Body of pancreas (tissue), 4 donors: ENCODE measurements at regions not wholly inside any gene's neighbourhood (a gene's known extent, or its start where the extent isn't known, plus 50 kb on each side); places are given as distances from the start of the nearest gene placed in this dataset.

Experiments
- POLR2A ChIP-seq, 3 donors: fragments of 450-650 bp; IDR thresholded peaks; one replicate each; pipeline ENCODE4 v1.6.1; 2016; ENCODE audit warnings: antibody characterized with exemption in 3 of 3, mild to moderate bottlenecking in 2 of 3
- TF ChIP-seq, protein P1 (sequence below), 7 experiments: fragments of 450-650 bp in 4 of 7; fragments of 200-600 bp in 3 of 7; sonication (generic) in 3 of 7; IDR thresholded peaks; one replicate each; pipeline ENCODE4 v1.5.1; 2016 to 2019; ENCODE audit warnings: antibody characterized with exemption in 7 of 7

DNA sequence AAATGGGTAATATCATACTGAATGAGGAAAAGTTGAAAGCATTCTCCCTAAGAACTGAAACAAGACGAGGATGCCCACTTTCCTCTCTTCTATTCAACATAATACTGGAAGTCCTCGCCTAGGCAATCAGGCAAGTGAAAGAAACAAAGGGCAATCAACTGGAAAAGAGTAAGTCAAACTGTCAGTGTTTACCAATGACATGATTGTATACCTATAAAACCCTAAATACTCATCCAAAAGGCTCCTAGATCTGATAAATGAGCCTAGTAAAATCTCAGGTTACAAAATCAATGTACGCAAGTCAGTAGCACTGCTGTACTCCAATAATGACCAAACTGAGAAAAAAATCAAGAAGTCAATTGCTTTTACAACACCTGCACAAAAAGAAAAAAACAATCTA, 575.8 kb upstream of the PRMT6 start:
- TF ChIP-seq, protein P1, sequence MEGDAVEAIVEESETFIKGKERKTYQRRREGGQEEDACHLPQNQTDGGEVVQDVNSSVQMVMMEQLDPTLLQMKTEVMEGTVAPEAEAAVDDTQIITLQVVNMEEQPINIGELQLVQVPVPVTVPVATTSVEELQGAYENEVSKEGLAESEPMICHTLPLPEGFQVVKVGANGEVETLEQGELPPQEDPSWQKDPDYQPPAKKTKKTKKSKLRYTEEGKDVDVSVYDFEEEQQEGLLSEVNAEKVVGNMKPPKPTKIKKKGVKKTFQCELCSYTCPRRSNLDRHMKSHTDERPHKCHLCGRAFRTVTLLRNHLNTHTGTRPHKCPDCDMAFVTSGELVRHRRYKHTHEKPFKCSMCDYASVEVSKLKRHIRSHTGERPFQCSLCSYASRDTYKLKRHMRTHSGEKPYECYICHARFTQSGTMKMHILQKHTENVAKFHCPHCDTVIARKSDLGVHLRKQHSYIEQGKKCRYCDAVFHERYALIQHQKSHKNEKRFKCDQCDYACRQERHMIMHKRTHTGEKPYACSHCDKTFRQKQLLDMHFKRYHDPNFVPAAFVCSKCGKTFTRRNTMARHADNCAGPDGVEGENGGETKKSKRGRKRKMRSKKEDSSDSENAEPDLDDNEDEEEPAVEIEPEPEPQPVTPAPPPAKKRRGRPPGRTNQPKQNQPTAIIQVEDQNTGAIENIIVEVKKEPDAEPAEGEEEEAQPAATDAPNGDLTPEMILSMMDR (IDR thresholded peaks at IDR 0.05) = no peak
- TF ChIP-seq POLR2A (IDR thresholded peaks at IDR 0.05) = no peak
